ENCODE measurements at regions not wholly inside any gene's neighbourhood (a gene's known extent, or its start where the extent isn't known, plus 50 kb on each side); places are given as distances from the start of the nearest gene placed in this dataset.
A peak's percentile ranks its signal among the peaks of the same experiment; 100 is the strongest.

DNA sequence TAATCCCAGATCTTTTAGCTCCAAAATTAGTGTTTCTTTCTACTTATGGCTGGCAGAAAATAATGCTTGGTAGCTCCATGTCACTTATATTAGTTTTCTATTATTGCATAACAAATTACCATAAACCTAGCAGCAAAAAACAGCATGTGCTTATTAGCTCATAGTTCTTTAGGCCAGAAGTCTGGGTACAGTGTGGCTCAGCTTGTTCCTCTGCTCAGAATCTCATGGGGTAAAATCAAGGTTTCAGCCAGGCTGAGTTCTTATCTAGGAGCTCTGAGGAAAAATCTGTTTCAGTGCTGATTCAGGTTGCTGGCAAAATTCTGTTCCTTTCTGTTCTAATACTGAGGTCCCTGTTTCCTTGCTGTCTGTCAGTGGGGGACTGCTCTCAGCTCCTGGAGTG, 101.1 kb downstream of the CT47B1 start:
- H3K27ac ChIP-seq (ENCODE audit: low read depth, low read length, poor library complexity, severe bottlenecking) = no peak overlapping the region
- H4K20me1 ChIP-seq (ENCODE audit: insufficient read depth, low read length) = no peaks in the 10 kb centered on the region
- intact Hi-C loops (cut with micrococcal nuclease; ENCODE audit: unreplicated experiment) = loop anchor here (5.0 kb wide), 2 partner anchors 112 to 262 kb away; no protein-coding TSS in a partner anchor
- ChIA-PET CTCF (ENCODE audit: unreplicated experiment) (no interaction called here), POLR2A (interaction anchor here (0.6 to 0.8 kb wide), 2 partner anchors 22 to 703 kb away, joined by 3 to 4 read pairs; no protein-coding TSS in a partner anchor)
- H2AFZ ChIP-seq (ENCODE audit: low read length) = no peak overlapping the region
- no peaks in the 10 kb centered on the region for H3K79me2 ChIP-seq (ENCODE audit: insufficient read depth, low read depth, low read length)
- H3K9me3 ChIP-seq (ENCODE audit: low read length) = no peaks in the 10 kb centered on the region
- no peaks in the 10 kb centered on the region for H3K9me2 ChIP-seq (ENCODE audit: insufficient read depth, low read length)
- no peak for DNase-seq (ENCODE audit: low spot score)
- no peak overlapping the region for H3K4me3 ChIP-seq (ENCODE audit: low read depth, low read length, poor library complexity, severe bottlenecking)
- H3K4me2 ChIP-seq (ENCODE audit: low read length) = no peak overlapping the region
- peaks cover 16% of the 10 kb centered on the region for H3K4me1 ChIP-seq (ENCODE audit: insufficient read depth, low read length, poor library complexity, severe bottlenecking)
- peaks cover 6% of the 10 kb centered on the region; the same call in 1 of the 2 replicates for H3K36me3 ChIP-seq (ENCODE audit: insufficient read depth, low read length)
- no TSS peak for BruUV-seq (replicated peaks)
- TF ChIP-seq, protein P1, sequence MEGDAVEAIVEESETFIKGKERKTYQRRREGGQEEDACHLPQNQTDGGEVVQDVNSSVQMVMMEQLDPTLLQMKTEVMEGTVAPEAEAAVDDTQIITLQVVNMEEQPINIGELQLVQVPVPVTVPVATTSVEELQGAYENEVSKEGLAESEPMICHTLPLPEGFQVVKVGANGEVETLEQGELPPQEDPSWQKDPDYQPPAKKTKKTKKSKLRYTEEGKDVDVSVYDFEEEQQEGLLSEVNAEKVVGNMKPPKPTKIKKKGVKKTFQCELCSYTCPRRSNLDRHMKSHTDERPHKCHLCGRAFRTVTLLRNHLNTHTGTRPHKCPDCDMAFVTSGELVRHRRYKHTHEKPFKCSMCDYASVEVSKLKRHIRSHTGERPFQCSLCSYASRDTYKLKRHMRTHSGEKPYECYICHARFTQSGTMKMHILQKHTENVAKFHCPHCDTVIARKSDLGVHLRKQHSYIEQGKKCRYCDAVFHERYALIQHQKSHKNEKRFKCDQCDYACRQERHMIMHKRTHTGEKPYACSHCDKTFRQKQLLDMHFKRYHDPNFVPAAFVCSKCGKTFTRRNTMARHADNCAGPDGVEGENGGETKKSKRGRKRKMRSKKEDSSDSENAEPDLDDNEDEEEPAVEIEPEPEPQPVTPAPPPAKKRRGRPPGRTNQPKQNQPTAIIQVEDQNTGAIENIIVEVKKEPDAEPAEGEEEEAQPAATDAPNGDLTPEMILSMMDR (conservative IDR thresholded peaks at IDR 0.05; ENCODE audit: low read length) = no peak
- TF ChIP-seq EZH2phosphoT487 (IDR thresholded peaks at IDR 0.05; ENCODE audit: borderline replicate concordance, low read depth, low read length) = no peak

GRCh38 chrX:120773801-120774200, 101.9 kb downstream of the CT47B1 start:
- no peak overlapping the region for H2AFZ ChIP-seq (ENCODE audit: low read length)
- no peak overlapping the region for H3K4me2 ChIP-seq (ENCODE audit: low read length)
- no peaks in the 10 kb centered on the region for H3K9me2 ChIP-seq (ENCODE audit: insufficient read depth, low read length)
- intact Hi-C loops (cut with micrococcal nuclease; ENCODE audit: unreplicated experiment) = loop anchor here (5.0 kb wide), 2 partner anchors 112 to 262 kb away; no protein-coding TSS in a partner anchor
- peaks cover 19% of the 10 kb centered on the region for H3K4me1 ChIP-seq (ENCODE audit: insufficient read depth, low read length, poor library complexity, severe bottlenecking)
- no peak overlapping the region for H3K27ac ChIP-seq (ENCODE audit: low read depth, low read length, poor library complexity, severe bottlenecking)
- ChIA-PET CTCF (ENCODE audit: unreplicated experiment) (no interaction called here), POLR2A (interaction anchor here (0.8 kb wide), 1 partner anchor 22 kb away, joined by 4 read pairs; no protein-coding TSS in a partner anchor)
- no peaks in the 10 kb centered on the region for H3K9me3 ChIP-seq (ENCODE audit: low read length)
- H3K36me3 ChIP-seq (ENCODE audit: insufficient read depth, low read length) = peaks cover 6% of the 10 kb centered on the region; the same call in 1 of the 2 replicates
- no peak for DNase-seq (ENCODE audit: low spot score)
- no peak overlapping the region for H3K4me3 ChIP-seq (ENCODE audit: low read depth, low read length, poor library complexity, severe bottlenecking)
- TF ChIP-seq, protein P1 (conservative IDR thresholded peaks at IDR 0.05; ENCODE audit: low read length) = no peak
- no peak for TF ChIP-seq EZH2phosphoT487 (IDR thresholded peaks at IDR 0.05; ENCODE audit: borderline replicate concordance, low read depth, low read length)
- no peaks in the 10 kb centered on the region for H4K20me1 ChIP-seq (ENCODE audit: insufficient read depth, low read length)
- BruUV-seq (replicated peaks) = no TSS peak
- no peaks in the 10 kb centered on the region for H3K79me2 ChIP-seq (ENCODE audit: insufficient read depth, low read depth, low read length)

GRCh38 chrX:120769576-120770341, 105.9 kb downstream of the CT47B1 start:
- no peaks in the 10 kb centered on the region for H3K9me3 ChIP-seq (ENCODE audit: low read length)
- intact Hi-C loops (cut with micrococcal nuclease; ENCODE audit: unreplicated experiment) = loop anchor here (2.0 to 5.0 kb wide), 3 partner anchors 107 to 271 kb away; no protein-coding TSS in a partner anchor
- CTCF ChIA-PET (ENCODE audit: unreplicated experiment) = no interaction called here
- TF ChIP-seq, protein P1 (conservative IDR thresholded peaks at IDR 0.05; ENCODE audit: low read length) = peak; percentile 79
- no peak for TF ChIP-seq EZH2phosphoT487 (IDR thresholded peaks at IDR 0.05; ENCODE audit: borderline replicate concordance, low read depth, low read length)
- H3K79me2 ChIP-seq (ENCODE audit: insufficient read depth, low read depth, low read length) = no peaks in the 10 kb centered on the region
- no peaks in the 10 kb centered on the region for H3K36me3 ChIP-seq (ENCODE audit: insufficient read depth, low read length)
- BruUV-seq (replicated peaks) = no TSS peak
- H3K4me3 ChIP-seq (ENCODE audit: low read depth, low read length, poor library complexity, severe bottlenecking) = no peak overlapping the region
- POLR2A ChIA-PET = interaction anchor here (0.6 to 1.7 kb wide), 7 partner anchors 10 to 255 kb away, joined by 3 to 7 read pairs (median 3); no protein-coding TSS in a partner anchor
- H3K4me2 ChIP-seq (ENCODE audit: low read length) = 0 out of 2 replicates have a peak overlapping the region, but pooled peaks have one; percentile 5
- H2AFZ ChIP-seq (ENCODE audit: low read length) = no peak overlapping the region
- no peaks in the 10 kb centered on the region for H3K9me2 ChIP-seq (ENCODE audit: insufficient read depth, low read length)
- peak; percentile 68 for DNase-seq (ENCODE audit: low spot score)
- H4K20me1 ChIP-seq (ENCODE audit: insufficient read depth, low read length) = no peaks in the 10 kb centered on the region
- H3K4me1 ChIP-seq (ENCODE audit: insufficient read depth, low read length, poor library complexity, severe bottlenecking) = peaks cover 12% of the 10 kb centered on the region
- no peak overlapping the region for H3K27ac ChIP-seq (ENCODE audit: low read depth, low read length, poor library complexity, severe bottlenecking)

All from OCI-LY7 (cell line).